Mammary epithelial cell (primary cell): ENCODE measurements at regions not wholly inside any gene's neighbourhood (a gene's known extent, or its start where the extent isn't known, plus 50 kb on each side); places are given as distances from the start of the nearest gene placed in this dataset.

Experiments
- EZH2 ChIP-seq: IDR thresholded peaks from 2 replicates; pipeline ENCODE4 v1.6.1; 2012; ENCODE audit warnings: low read length, inconsistent platforms, borderline replicate concordance
- TF ChIP-seq, protein P1 (sequence below), 2 donors: IDR thresholded peaks in 1 of 2; conservative IDR thresholded peaks in 1 of 2; 2 replicates each; pipeline ENCODE4 v1.5.1; 2011 to 2012; ENCODE audit warnings: inconsistent platforms in 2 of 2, low read length in 2 of 2, mild to moderate bottlenecking in 2 of 2, control low read depth in 1 of 2, low read depth in 1 of 2; ENCODE audit not compliant: insufficient read depth in 1 of 2; ENCODE audit errors: extremely low read depth in 1 of 2

DNA sequence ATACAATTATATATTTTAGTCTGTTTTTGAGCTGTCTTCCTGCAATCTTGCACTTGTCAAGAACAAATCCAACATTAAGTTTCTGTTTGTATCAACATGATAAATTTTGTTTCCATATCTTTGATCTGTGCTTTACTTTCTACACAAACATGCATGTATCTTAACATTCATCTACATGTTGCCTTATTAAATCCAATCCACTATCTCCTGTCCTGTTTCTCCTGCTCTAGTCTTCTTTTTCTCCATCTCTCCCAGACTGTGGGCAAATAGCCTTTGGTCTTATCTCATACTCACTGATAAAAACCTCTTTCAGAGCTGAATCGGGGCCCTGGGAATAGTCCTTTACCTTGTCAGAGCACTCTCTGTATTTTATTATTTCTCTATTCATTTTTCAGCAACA lies 101.3 kb downstream of the PLPPR4 start:
- TF ChIP-seq, protein P1, sequence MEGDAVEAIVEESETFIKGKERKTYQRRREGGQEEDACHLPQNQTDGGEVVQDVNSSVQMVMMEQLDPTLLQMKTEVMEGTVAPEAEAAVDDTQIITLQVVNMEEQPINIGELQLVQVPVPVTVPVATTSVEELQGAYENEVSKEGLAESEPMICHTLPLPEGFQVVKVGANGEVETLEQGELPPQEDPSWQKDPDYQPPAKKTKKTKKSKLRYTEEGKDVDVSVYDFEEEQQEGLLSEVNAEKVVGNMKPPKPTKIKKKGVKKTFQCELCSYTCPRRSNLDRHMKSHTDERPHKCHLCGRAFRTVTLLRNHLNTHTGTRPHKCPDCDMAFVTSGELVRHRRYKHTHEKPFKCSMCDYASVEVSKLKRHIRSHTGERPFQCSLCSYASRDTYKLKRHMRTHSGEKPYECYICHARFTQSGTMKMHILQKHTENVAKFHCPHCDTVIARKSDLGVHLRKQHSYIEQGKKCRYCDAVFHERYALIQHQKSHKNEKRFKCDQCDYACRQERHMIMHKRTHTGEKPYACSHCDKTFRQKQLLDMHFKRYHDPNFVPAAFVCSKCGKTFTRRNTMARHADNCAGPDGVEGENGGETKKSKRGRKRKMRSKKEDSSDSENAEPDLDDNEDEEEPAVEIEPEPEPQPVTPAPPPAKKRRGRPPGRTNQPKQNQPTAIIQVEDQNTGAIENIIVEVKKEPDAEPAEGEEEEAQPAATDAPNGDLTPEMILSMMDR (conservative IDR thresholded peaks at IDR 0.05 in 1 of 2, IDR thresholded peaks at IDR 0.05 in 1 of 2; ENCODE audit: extremely low read depth in 1 of 2, insufficient read depth in 1 of 2, low read depth in 1 of 2, low read length in 2 of 2), result no peak
- TF ChIP-seq EZH2, result no peak
